Spinal cord (tissue), 9 donors: ENCODE measurements at regions not wholly inside any gene's neighbourhood (a gene's known extent, or its start where the extent isn't known, plus 50 kb on each side); places are given as distances from the start of the nearest gene placed in this dataset.
"Not testable (repeated sequence)": the region's sequence is repeated elsewhere in the genome, so short reads cannot be mapped to it uniquely, and the experiment has no call there.

Source experiments
- DNase-seq, 6 donors: peaks; one replicate each; pipeline versions ENCODE4 v3.0.0 to v3.0.0-alpha.2; 2013 to 2015; ENCODE audit warnings: low spot score in 6 of 6, low read depth in 4 of 6
- H3K27ac ChIP-seq: one replicate; pipeline ENCODE4 v1.5.1; 2013; ENCODE audit warnings: low read depth, low read length, control low read depth
- H3K27me3 ChIP-seq: one replicate; pipeline ENCODE4 v1.6.1; 2013; ENCODE audit warnings: low read length; ENCODE audit not compliant: control insufficient read depth, insufficient read depth
- H3K36me3 ChIP-seq: one replicate; pipeline ENCODE4 v1.6.1; 2013; ENCODE audit warnings: low read length; ENCODE audit not compliant: control insufficient read depth, insufficient read depth
- H3K4me1 ChIP-seq: one replicate; pipeline ENCODE4 v1.6.1; 2013; ENCODE audit warnings: low read length; ENCODE audit not compliant: control insufficient read depth, insufficient read depth
- H3K4me3 ChIP-seq: one replicate; pipeline ENCODE4 v1.5.1; 2013; ENCODE audit warnings: low read depth, low read length, control low read depth
- H3K9me3 ChIP-seq: one replicate; pipeline ENCODE4 v1.6.1; 2013; ENCODE audit warnings: low read length; ENCODE audit not compliant: control insufficient read depth, insufficient read depth
- WGBS: methylation state at CpG from one replicate; pipeline ENCODE4 v1.1.5; 2013; ENCODE audit warnings: missing lambda C conversion rate; ENCODE audit not compliant: insufficient coverage; 5-methylcytosine and 5-hydroxymethylcytosine counted together
- donor health status: healthy.

DNA sequence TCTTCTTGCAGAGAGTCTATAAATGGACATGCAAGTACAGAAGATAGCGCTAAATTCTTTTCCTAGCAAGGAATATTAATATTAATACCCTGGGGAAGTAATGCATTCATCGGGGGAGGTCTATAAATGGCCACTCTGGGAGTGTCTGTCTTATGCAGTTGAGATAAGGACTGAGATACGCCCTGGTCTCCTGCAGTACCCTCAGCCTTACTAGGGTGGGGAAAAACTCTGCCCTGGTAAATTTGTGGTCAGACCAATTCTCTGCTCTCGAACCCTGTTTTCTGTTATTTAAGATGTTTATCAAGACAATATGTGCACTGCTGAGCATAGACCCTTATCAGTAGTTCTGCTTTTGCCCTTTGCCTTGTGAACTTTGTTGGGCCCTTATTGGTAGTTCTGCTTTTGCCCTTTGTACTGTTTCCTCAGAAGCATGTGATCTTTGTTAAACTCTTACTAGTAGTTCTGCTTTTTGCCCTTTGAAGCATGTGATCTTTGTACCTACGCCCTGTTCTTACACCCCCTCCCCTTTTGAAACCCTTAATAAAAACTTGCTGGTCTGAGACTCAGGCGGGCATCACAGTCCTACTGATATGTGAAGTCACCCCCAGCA, 1956.2 kb downstream of the PCDH9 start:
- 92% methylated on average over 2 of the region's 6 CpGs for WGBS
- not testable (repeated sequence) for H3K4me1 ChIP-seq, H3K4me3 ChIP-seq, DNase-seq, H3K27me3 ChIP-seq, H3K36me3 ChIP-seq, H3K9me3 ChIP-seq, H3K27ac ChIP-seq

GRCh38 chr13:65268009-65268408, 1962.1 kb downstream of the PCDH9 start:
- H3K9me3 ChIP-seq: no peaks in the 10 kb centered on the region
- H3K27ac ChIP-seq: no peak overlapping the region
- H3K27me3 ChIP-seq: no peaks in the 10 kb centered on the region
- H3K4me3 ChIP-seq: no peak overlapping the region
- H3K36me3 ChIP-seq: no peaks in the 10 kb centered on the region
- no peak for DNase-seq
- H3K4me1 ChIP-seq: no peaks in the 10 kb centered on the region

DNA sequence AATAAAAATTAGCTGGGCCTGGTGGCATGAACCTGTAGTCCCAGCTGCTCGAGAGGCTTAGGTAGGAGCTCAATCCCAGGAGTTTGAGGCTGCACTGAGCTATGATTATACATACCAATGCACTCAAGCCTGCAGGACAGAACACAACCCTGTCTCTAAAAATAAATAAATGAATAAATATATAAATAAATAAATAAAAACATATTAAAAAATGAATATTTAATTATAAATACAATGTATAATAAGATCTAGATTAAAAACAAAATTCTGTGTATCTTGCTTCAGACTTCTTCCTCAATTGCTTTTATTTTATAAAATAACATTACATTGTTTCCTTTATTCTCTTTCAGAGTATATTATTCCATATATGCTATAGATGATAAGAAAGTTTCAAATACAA, 1964.1 kb downstream of the PCDH9 start:
- Histone ChIP-seq H3K4me1 (no peaks in the 10 kb centered on the region), H3K36me3 (no peaks in the 10 kb centered on the region), H3K27me3 (no peaks in the 10 kb centered on the region), H3K27ac (no peak overlapping the region), H3K4me3 (no peak overlapping the region), H3K9me3 (no peaks in the 10 kb centered on the region)
- DNase-seq: no peak
- no CpG with 5 or more reads among the region's 1 CpG for WGBS

- Histone ChIP-seq H3K36me3 (no peaks in the 10 kb centered on the region), H3K27me3 (no peaks in the 10 kb centered on the region), H3K27ac (no peak overlapping the region), H3K9me3 (no peaks in the 10 kb centered on the region), H3K4me1 (no peaks in the 10 kb centered on the region), H3K4me3 (no peak overlapping the region)
- no peak for DNase-seq
- WGBS: 96% methylated on average over 2 of the region's 2 CpGs
Observed at GRCh38 chr13:65264066-65264465, 1966.1 kb downstream of the PCDH9 start.

DNA sequence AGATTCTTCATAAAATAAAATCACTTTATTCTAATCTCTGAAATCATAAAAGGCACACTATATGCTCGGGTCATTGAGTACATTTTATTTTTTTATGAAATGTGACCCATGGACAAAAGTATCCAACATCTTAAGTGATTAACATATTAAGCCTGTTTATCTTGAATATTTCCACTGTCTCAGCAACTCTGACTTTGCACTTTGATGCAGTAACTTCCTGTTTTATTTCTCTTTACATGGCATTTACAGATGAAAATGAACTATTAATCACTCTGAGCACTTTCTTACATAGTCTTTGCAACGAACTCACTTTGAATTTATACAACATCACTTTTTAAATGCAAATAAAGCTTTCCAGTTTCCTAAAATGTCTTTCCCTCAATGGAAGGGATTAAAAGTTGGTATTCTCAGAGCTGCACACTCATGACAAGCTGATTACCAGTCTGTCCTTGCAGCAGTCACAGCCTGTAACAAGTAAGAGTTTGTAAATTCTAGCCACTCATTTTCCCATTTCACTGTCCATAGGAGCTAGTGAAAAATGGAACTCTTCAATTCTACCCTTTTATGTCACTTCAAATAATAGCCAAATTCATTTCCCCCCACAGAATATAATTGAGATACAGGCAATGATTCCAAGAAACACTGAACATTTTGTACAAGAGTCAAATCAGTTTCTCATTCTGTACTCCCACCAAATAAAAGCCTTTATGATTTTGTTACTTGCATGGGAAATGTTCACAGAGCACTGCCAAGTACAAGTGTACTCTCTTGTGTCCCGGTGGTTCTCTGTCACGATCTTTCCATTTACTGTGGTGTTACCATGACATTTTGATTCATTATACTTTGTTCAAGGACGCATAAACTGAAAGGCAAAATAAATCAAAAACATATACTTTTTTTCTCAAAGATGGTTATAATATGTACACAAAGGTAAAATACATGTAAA, 1968.9 kb downstream of the PCDH9 start:
- Histone ChIP-seq H3K4me3 (no peak overlapping the region), H3K36me3 (no peaks in the 10 kb centered on the region), H3K27ac (no peak overlapping the region), H3K4me1 (no peaks in the 10 kb centered on the region), H3K9me3 (no peaks in the 10 kb centered on the region), H3K27me3 (no peaks in the 10 kb centered on the region)
- WGBS: no CpG with 5 or more reads among the region's 5 CpGs
- DNase-seq: peak in 2 of 6 donors; percentile 25 to 41

DNA sequence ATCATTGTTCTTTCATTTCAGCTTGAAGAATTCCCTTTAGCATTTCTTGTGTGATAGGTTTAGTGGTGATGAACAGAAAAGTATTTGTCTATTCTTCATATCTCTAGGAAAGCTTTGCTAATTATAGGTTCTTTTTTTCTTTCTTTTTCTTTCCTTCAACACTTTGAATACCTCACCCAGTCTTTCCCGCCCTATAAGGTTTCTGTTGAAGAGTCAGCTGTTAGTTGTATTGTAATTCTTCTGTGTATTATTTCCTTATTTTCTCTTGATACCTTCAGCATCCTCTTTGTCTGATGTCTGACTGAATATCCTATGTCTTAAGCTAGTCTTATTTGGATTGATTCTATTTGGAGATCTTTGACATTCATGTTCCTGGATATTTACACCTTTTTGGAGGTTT, 1989.4 kb downstream of the PCDH9 start:
- WGBS: no CpG with 5 or more reads among the region's 1 CpG
- Histone ChIP-seq H3K4me3 (no peak overlapping the region), H3K4me1 (no peaks in the 10 kb centered on the region), H3K36me3 (no peaks in the 10 kb centered on the region), H3K27ac (no peak overlapping the region), H3K27me3 (no peaks in the 10 kb centered on the region), H3K9me3 (peaks cover 1% of the 10 kb centered on the region)
- DNase-seq: no peak

DNA sequence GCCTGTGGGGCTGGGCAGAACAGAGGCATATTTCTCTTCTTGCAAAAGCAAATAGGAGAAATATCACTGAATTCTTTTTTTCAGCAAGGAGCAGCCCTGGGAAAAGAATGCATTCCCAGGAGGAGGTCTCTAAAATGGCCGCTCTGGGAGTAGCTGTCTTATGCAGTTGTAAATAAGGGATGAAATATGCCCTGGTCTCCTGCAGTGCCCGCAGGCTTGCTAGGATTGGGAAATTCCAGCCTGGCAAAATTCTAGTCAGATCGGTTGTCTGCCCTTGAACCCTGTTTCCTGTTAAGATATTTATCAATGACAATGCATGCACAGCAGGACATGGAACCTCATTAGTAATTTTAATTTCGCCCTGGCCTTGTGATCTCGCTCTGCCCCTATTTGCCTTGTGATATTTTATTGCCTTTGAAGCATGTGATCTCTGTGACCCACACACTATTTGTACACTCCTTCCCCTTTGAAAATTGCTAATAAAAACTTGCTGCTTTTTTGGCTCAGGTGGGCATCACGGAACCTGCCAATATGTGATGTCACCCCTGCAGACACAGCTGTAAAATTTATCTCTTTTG, 1993.2 kb downstream of the PCDH9 start:
- H3K36me3 ChIP-seq: no peaks in the 10 kb centered on the region
- WGBS: 51% methylated on average over 5 of the region's 6 CpGs
- H3K27me3 ChIP-seq: no peaks in the 10 kb centered on the region
- no peak overlapping the region for H3K4me3 ChIP-seq
- H3K9me3 ChIP-seq: peaks cover 1% of the 10 kb centered on the region
- H3K27ac ChIP-seq: no peak overlapping the region
- H3K4me1 ChIP-seq: no peaks in the 10 kb centered on the region
- DNase-seq: no peak

DNA sequence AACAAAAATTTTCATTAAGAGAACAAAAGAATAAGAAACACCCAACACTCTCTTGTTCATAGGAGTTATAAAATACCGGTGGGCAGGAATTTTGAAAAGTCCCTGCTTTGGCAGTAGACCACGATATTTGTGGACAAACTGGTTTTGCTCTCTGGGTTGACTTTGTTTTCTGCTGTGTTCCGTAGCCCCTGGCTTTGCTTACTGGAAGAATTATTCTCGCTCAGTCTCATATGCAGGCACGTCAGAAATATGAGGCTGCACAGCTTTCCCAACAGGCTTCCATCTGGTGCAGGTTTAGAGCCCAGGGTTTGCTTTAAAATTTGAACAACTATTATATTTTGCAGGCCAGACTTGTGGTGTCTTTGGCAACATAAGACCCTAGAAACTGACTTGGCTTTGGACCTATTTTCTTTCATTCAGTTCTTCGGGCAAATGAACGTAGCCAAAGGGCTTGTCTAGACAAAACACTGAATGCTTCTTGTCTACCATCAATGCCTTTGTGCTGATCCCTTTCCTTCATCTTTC, 2012.6 kb downstream of the PCDH9 start:
- no peaks in the 10 kb centered on the region for H3K27me3 ChIP-seq
- H3K9me3 ChIP-seq: no peaks in the 10 kb centered on the region
- no peaks in the 10 kb centered on the region for H3K36me3 ChIP-seq
- no peaks in the 10 kb centered on the region for H3K4me1 ChIP-seq
- H3K27ac ChIP-seq: no peak overlapping the region
- 98% methylated on average over 5 of the region's 7 CpGs for WGBS
- peak in 1 of 6 donors; percentile 88 for DNase-seq
- no peak overlapping the region for H3K4me3 ChIP-seq

DNA sequence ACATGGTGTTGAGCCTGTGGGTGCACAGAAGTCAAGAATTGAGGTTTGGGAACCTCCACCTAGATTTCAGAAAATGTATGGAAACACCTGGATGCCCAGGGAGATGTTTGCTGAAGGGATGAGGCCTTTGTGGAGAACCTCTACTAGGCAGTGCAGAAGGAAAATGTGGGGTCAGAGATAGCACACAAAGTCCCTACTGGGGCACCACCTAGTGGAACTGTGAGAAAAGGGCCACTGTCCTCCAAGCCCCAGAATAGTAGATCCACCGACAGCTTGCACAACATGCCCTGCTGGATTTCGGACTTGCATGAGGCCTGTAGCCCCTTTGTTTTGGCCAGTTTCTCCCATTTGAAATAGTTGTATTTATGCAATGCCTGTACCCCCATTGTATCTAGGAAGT, 2027.3 kb downstream of the PCDH9 start:
- H3K9me3 ChIP-seq, DNase-seq, H3K27ac ChIP-seq, H3K36me3 ChIP-seq, H3K27me3 ChIP-seq, H3K4me1 ChIP-seq, H3K4me3 ChIP-seq: not testable (repeated sequence)
- no CpG with 5 or more reads among the region's 2 CpGs for WGBS
